OCI-LY3 (cell line): ENCODE measurements at regions not wholly inside any gene's neighbourhood (a gene's known extent, or its start where the extent isn't known, plus 50 kb on each side); places are given as distances from the start of the nearest gene placed in this dataset.
"Not testable (repeated sequence)": the region's sequence is repeated elsewhere in the genome, so short reads cannot be mapped to it uniquely, and the experiment has no call there.

Experiments
- H2AFZ ChIP-seq: fragments of 200-600, 300-600 bp; shearing (Covaris generic); 2 replicates; pipeline ENCODE4 v1.6.0; 2014; ENCODE audit warnings: antibody characterized with exemption, low read depth, low read length
- H3K27ac ChIP-seq: fragments of 200-600, 300-600 bp; sonication (generic); 2 replicates; pipeline ENCODE4 v1.5.1; 2014; ENCODE audit warnings: mild to moderate bottlenecking, low read length, moderate library complexity, mixed read lengths
- H3K27me3 ChIP-seq: fragments of 200-600, 300-600 bp; sonication (generic); 2 replicates; pipeline ENCODE4 v1.6.1; 2014; ENCODE audit warnings: low read depth, low read length, mixed read lengths
- H3K36me3 ChIP-seq: fragments of 200-600, 300-600 bp; sonication (generic); replicated peaks from 2 replicates; pipeline ENCODE3; 2014; ENCODE audit warnings: low read depth, low read length, mixed read lengths
- H3K4me1 ChIP-seq: fragments of 300-600, 200-600 bp; sonication (generic); 2 replicates; pipeline ENCODE4 v1.6.1; 2014; ENCODE audit warnings: low read length, mixed read lengths
- H3K4me2 ChIP-seq: fragments of 200-600, 300-600 bp; sonication (generic); 2 replicates; pipeline ENCODE4 v1.6.1; 2014; ENCODE audit warnings: low read length, mixed read lengths
- H3K4me3 ChIP-seq: fragments of 300-600, 200-600 bp; sonication (generic); 2 replicates; pipeline ENCODE4 v1.5.1; 2014; ENCODE audit warnings: antibody characterized with exemption, mild to moderate bottlenecking, low read length, moderate library complexity
- H3K79me2 ChIP-seq: fragments of 300-600, 200-600 bp; shearing (Covaris generic); 2 replicates; pipeline ENCODE4 v1.6.1; 2014; ENCODE audit warnings: mild to moderate bottlenecking, low read length, mixed read lengths
- H3K9ac ChIP-seq: fragments of 300-600, 200-600 bp; shearing (Covaris generic); 2 replicates; pipeline ENCODE4 v1.6.0; 2014; ENCODE audit warnings: mild to moderate bottlenecking, low read length, moderate library complexity
- H3K9me3 ChIP-seq: fragments of 200-600, 300-600 bp; shearing (Covaris generic); 2 replicates; pipeline ENCODE4 v1.6.1; 2014; ENCODE audit warnings: low read length, mixed read lengths; ENCODE audit not compliant: insufficient read depth
- H4K20me1 ChIP-seq: fragments of 200-600, 300-600 bp; sonication (generic); 2 replicates; pipeline ENCODE4 v1.6.1; 2016; ENCODE audit warnings: low read length, mixed read lengths; ENCODE audit not compliant: insufficient read depth
- EZH2phosphoT487 ChIP-seq: fragments of 200-600 bp; shearing (Covaris generic); IDR thresholded peaks from 2 replicates; pipeline ENCODE4 v1.6.1; 2018; ENCODE audit warnings: antibody characterized with exemption, mixed run types, low read depth
- TF ChIP-seq, protein P1 (sequence below): fragments of 200-600, 300-600 bp; sonication (generic); IDR thresholded peaks from 2 replicates; pipeline ENCODE4 v1.5.1; 2014; ENCODE audit warnings: antibody characterized with exemption, low read length, low read depth

DNA sequence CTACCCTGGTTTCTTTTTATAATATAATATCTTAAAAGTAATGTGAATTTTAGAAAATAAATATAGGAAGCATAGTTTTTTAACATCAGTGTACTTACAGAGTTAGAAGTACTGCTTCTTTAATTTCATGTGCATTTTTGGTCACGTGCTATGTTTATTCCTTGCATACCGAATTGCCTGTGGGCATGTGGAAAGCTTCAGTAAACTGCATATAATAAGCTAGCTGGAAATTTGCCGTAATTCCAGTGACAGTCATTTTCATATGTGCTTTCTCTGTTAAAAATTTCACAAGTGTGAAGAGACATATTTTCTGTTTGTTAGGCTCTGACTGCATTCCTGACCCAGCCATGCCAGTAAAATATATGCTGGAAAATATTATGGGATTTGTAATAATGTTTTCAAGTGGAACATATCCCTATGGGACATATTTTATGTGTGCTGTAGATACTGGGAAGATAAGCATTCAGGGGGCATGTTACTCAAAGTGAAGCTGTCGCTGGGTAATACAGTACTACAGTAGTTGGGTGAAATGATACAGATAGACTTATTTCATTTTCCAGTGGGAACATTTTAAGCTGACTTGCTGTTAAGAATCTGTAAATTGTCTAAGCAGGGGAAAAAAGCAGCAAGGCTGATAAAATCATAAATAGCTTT lies 616.7 kb downstream of the FRK start:
- H3K27me3 ChIP-seq = no peaks in the 10 kb centered on the region
- H3K27ac ChIP-seq = no peak overlapping the region
- no peaks in the 10 kb centered on the region for H3K79me2 ChIP-seq
- H3K36me3 ChIP-seq = no peaks in the 10 kb centered on the region
- H3K9me3 ChIP-seq = no peaks in the 10 kb centered on the region
- no peaks in the 10 kb centered on the region for H4K20me1 ChIP-seq
- H3K9ac ChIP-seq = no peak overlapping the region
- no peak for TF ChIP-seq EZH2phosphoT487
- TF ChIP-seq, protein P1, sequence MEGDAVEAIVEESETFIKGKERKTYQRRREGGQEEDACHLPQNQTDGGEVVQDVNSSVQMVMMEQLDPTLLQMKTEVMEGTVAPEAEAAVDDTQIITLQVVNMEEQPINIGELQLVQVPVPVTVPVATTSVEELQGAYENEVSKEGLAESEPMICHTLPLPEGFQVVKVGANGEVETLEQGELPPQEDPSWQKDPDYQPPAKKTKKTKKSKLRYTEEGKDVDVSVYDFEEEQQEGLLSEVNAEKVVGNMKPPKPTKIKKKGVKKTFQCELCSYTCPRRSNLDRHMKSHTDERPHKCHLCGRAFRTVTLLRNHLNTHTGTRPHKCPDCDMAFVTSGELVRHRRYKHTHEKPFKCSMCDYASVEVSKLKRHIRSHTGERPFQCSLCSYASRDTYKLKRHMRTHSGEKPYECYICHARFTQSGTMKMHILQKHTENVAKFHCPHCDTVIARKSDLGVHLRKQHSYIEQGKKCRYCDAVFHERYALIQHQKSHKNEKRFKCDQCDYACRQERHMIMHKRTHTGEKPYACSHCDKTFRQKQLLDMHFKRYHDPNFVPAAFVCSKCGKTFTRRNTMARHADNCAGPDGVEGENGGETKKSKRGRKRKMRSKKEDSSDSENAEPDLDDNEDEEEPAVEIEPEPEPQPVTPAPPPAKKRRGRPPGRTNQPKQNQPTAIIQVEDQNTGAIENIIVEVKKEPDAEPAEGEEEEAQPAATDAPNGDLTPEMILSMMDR = no peak
- no peak overlapping the region for H2AFZ ChIP-seq
- H3K4me3 ChIP-seq = no peak overlapping the region
- no peaks in the 10 kb centered on the region for H3K4me1 ChIP-seq
- no peak overlapping the region for H3K4me2 ChIP-seq

DNA sequence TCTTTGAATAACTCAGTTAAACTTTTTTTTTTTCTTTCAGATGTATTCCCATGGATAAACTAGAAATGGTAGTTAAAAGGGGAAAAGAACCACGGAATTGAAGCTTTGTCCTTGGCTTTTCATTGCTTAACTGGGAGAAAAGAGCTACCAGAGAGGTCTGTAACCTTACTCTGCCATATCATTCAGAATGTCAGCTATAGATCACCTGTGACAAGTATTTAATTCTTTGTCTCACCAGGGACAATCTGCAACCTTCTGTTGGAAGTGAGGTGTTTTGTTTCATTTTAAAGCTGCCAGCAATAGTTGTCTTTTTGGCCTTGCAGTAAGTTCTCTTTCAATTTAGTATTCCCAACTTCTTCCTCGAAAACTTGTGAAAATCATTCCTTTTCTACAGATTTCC lies 618.4 kb downstream of the FRK start:
- Histone ChIP-seq H3K4me3 (no peak overlapping the region), H3K4me2 (no peak overlapping the region), H2AFZ (no peak overlapping the region), H3K4me1 (no peaks in the 10 kb centered on the region), H4K20me1 (no peaks in the 10 kb centered on the region), H3K36me3 (no peaks in the 10 kb centered on the region), H3K27ac (no peak overlapping the region), H3K9me3 (no peaks in the 10 kb centered on the region), H3K79me2 (no peaks in the 10 kb centered on the region), H3K27me3 (no peaks in the 10 kb centered on the region), H3K9ac (no peak overlapping the region)
- TF ChIP-seq, protein P1 = no peak
- TF ChIP-seq EZH2phosphoT487 = no peak

DNA sequence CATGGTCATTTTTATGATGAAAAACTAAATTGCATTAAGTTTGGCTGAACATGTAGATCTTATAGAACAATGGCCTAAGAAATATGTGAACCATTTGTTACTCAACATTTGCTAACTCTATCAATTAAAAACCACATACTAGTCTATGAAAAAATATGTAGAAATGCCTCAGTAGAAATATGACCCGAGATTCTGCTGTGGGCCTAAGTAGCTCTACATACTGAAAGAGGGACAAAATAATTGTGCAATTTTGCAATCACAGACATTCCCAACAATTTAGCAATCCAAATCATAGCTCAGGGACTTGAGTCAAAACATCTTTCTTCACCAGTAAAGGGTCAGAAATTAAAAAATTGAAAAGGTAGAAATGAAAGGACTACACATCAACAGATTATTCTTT lies 619.0 kb downstream of the FRK start:
- no peak overlapping the region for H3K9ac ChIP-seq
- H3K9me3 ChIP-seq = no peaks in the 10 kb centered on the region
- H3K4me2 ChIP-seq = no peak overlapping the region
- no peaks in the 10 kb centered on the region for H3K36me3 ChIP-seq
- H3K27ac ChIP-seq = no peak overlapping the region
- no peak overlapping the region for H2AFZ ChIP-seq
- H3K4me1 ChIP-seq = no peaks in the 10 kb centered on the region
- H4K20me1 ChIP-seq = no peaks in the 10 kb centered on the region
- TF ChIP-seq, protein P1 = no peak
- no peak for TF ChIP-seq EZH2phosphoT487
- H3K4me3 ChIP-seq = no peak overlapping the region
- H3K79me2 ChIP-seq = no peaks in the 10 kb centered on the region
- no peaks in the 10 kb centered on the region for H3K27me3 ChIP-seq

DNA sequence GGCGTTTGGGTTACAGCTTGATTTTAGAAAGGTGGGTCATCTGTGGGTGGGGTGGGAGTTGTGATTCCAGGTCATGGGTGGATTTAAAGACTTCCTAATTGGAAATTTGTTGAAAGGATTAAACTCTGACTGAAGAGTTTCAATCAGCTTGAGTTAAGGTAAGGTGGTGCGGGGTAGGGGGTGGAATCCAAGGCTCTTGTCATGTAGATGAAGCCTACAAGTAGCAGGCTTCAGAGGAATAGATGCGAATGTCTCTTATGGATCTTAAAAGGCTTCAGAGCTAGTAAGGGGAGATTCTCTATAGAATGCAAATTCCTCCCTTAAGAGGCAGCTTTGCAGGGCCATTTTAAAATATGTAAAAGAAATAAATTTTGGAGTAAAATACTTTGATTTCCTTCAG lies 645.3 kb downstream of the FRK start:
- Histone ChIP-seq H3K79me2 (no peaks in the 10 kb centered on the region), H3K4me1 (no peaks in the 10 kb centered on the region), H3K9ac (no peak overlapping the region), H3K36me3 (no peaks in the 10 kb centered on the region), H3K4me3 (no peak overlapping the region), H3K4me2 (no peak overlapping the region), H3K27ac (no peak overlapping the region), H2AFZ (no peak overlapping the region), H4K20me1 (no peaks in the 10 kb centered on the region), H3K27me3 (no peaks in the 10 kb centered on the region), H3K9me3 (no peaks in the 10 kb centered on the region)
- no peak for TF ChIP-seq EZH2phosphoT487
- TF ChIP-seq, protein P1 = no peak

DNA sequence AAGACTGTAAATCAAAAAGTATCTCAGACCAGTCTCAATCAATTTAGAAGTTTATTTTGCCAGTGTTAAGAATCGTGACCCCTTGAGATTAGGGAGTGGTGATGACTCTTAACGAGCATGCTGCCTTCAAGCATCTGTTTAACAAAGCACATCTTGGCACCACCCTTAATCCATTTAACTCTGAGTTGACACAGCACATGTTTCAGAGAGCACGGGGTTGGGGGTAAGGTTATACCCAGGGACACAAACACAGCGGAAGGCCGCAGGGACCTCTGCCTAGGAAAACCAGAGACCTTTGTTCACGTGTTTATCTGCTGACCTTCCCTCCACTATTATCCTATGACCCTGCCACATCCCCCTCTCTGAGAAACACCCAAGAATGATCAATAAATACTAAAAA lies 645.8 kb downstream of the FRK start:
- H4K20me1 ChIP-seq, H3K4me3 ChIP-seq, H3K27ac ChIP-seq, H3K4me2 ChIP-seq, H3K9ac ChIP-seq, H3K27me3 ChIP-seq, H3K4me1 ChIP-seq, H3K36me3 ChIP-seq, H2AFZ ChIP-seq, H3K79me2 ChIP-seq, H3K9me3 ChIP-seq: not testable (repeated sequence)
